ENCODE measurements at regions not wholly inside any gene's neighbourhood (a gene's known extent, or its start where the extent isn't known, plus 50 kb on each side); places are given as distances from the start of the nearest gene placed in this dataset.

GRCh38 chr6:21856456-21856825 lies 262.9 kb downstream of the SOX4 start:
- CTCF ChIA-PET: interaction anchor here (3.2 kb wide), 1 partner anchor 9 kb away, joined by 13 read pairs; no protein-coding TSS in a partner anchor
- no peak for DNase-seq (ENCODE audit: extremely low spot score)
- TF ChIP-seq, protein P1, sequence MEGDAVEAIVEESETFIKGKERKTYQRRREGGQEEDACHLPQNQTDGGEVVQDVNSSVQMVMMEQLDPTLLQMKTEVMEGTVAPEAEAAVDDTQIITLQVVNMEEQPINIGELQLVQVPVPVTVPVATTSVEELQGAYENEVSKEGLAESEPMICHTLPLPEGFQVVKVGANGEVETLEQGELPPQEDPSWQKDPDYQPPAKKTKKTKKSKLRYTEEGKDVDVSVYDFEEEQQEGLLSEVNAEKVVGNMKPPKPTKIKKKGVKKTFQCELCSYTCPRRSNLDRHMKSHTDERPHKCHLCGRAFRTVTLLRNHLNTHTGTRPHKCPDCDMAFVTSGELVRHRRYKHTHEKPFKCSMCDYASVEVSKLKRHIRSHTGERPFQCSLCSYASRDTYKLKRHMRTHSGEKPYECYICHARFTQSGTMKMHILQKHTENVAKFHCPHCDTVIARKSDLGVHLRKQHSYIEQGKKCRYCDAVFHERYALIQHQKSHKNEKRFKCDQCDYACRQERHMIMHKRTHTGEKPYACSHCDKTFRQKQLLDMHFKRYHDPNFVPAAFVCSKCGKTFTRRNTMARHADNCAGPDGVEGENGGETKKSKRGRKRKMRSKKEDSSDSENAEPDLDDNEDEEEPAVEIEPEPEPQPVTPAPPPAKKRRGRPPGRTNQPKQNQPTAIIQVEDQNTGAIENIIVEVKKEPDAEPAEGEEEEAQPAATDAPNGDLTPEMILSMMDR (IDR thresholded peaks at IDR 0.05; ENCODE audit: control extremely low read depth, extremely low read depth, low read depth, missing control alignments): no peak
- POLR2A ChIA-PET: no interaction called here

DNA sequence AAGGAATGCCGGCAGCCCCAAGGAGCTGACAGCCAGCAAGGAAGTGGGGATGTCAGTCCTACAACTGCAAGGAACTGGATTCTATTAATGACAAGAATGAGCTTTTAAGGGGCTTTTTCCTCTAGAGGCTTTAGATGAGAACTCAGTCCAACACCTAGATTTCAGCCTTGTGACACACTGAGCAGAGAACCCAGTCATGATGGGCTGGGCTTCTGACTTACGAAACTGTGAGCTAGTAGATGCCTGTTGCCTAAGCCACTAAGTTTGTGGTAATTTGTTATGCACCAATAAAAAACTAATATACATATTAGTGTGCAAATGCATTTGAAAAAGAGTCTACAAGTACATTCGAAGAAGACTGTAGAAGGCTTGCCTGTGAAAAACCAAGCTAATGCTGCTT lies 263.3 kb downstream of the SOX4 start:
- CTCF ChIA-PET: interaction anchor here (3.2 kb wide), 1 partner anchor 9 kb away, joined by 13 read pairs; no protein-coding TSS in a partner anchor
- no peak for DNase-seq (ENCODE audit: extremely low spot score)
- TF ChIP-seq, protein P1 (IDR thresholded peaks at IDR 0.05; ENCODE audit: control extremely low read depth, extremely low read depth, low read depth, missing control alignments): no peak
- POLR2A ChIA-PET: no interaction called here

- CTCF ChIA-PET: interaction anchor here (0.9 to 3.2 kb wide), 3 partner anchors 10 to 31 kb away, joined by 3 to 13 read pairs (median 3); no protein-coding TSS in a partner anchor
- POLR2A ChIA-PET: no interaction called here
Observed at GRCh38 chr6:21858076-21858475, 264.5 kb downstream of the SOX4 start.

DNA sequence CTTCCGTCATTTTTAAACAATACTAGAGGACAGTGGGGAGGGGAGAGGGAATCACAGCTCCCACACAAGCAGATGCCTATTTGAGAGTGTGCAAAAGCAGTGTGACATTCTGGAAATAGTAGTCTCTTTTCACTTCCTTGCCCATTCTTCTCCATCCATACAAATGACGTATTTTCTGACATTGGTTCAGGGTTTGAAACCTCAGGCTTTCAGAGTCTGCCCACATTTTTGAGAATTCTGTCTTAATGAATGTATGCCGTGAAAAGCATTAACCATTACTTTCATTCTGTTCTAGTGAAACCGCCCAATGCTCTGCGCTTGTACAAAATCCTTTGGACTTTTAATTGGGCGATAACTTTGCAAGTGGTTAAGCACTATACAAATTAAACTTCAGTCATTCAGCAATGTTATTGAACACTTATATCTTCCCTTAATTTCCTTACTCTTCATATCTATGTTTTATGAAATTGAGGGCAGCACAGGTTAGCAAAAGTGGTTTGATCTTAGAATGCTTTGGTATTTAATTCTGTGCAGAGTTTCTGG lies 265.7 kb downstream of the SOX4 start:
- POLR2A ChIA-PET: no interaction called here
- TF ChIP-seq, protein P1 (IDR thresholded peaks at IDR 0.05; ENCODE audit: control extremely low read depth, extremely low read depth, low read depth, missing control alignments): no peak
- CTCF ChIA-PET: interaction anchor here (0.9 to 3.2 kb wide), 3 partner anchors 12 to 32 kb away, joined by 3 to 13 read pairs (median 3); no protein-coding TSS in a partner anchor
- no peak for DNase-seq (ENCODE audit: extremely low spot score)

More at GRCh38 chr6:21858076-21858475, 264.5 kb downstream of the SOX4 start:
- no peak for DNase-seq (ENCODE audit: extremely low spot score)
- TF ChIP-seq, protein P1 (IDR thresholded peaks at IDR 0.05; ENCODE audit: control extremely low read depth, extremely low read depth, low read depth, missing control alignments): no peak

DNA sequence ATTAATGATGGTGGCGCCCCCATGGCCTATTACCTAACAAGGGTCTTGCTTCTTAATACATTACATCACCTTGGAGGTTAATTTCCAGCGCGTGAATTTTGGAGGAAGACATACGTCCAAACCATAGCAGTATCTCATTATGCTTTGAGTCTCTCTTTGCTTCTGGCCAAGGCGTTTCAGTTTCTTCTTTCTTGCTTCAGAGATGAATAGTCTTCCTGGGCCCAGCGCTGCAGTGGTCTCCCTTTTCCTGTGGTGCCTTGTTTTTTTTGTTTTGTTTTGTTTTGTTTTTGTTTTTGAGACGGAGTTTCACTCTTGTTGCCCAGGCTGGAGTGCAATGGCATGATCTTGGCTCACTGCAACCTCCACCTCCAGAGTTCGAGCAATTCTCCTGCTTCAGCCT lies 268.4 kb downstream of the SOX4 start:
- no peak for DNase-seq (ENCODE audit: extremely low spot score)
- ChIA-PET CTCF (no interaction called here), POLR2A (no interaction called here)
- TF ChIP-seq, protein P1 (IDR thresholded peaks at IDR 0.05; ENCODE audit: control extremely low read depth, extremely low read depth, low read depth, missing control alignments): no peak

GRCh38 chr6:21864206-21864605 lies 270.7 kb downstream of the SOX4 start:
- CTCF ChIA-PET: interaction anchor here (2.7 kb wide), 1 partner anchor 10 kb away, joined by 7 read pairs; no protein-coding TSS in a partner anchor
- DNase-seq (ENCODE audit: extremely low spot score): no peak
- TF ChIP-seq, protein P1 (IDR thresholded peaks at IDR 0.05; ENCODE audit: control extremely low read depth, extremely low read depth, low read depth, missing control alignments): no peak
- POLR2A ChIA-PET: no interaction called here
